Immature natural killer cell (primary cell): ENCODE measurements at regions not wholly inside any gene's neighbourhood (a gene's known extent, or its start where the extent isn't known, plus 50 kb on each side); places are given as distances from the start of the nearest gene placed in this dataset.

Experiments
- DNase-seq, 3 donors: peaks; one replicate each; pipeline ENCODE4 v3.0.0; 2022; ENCODE audit warnings: mixed read lengths in 1 of 3
- H3K27ac Mint-ChIP-seq, 6 donors: one replicate each; pipeline ENCODE4 v1.8.0; 2020; ENCODE audit warnings: mixed read lengths in 6 of 6, mild to moderate bottlenecking in 5 of 6, inconsistent platforms in 4 of 6, moderate library complexity in 3 of 6
- H3K27me3 Mint-ChIP-seq, 3 donors: one replicate each; pipeline ENCODE4 v1.8.0; 2020 to 2021; ENCODE audit warnings: low read depth in 3 of 3, mild to moderate bottlenecking in 3 of 3, mixed read lengths in 3 of 3, moderate library complexity in 3 of 3, inconsistent platforms in 1 of 3
- H3K36me3 Mint-ChIP-seq, 3 donors: one replicate each; pipeline ENCODE4 v1.8.0; 2020; ENCODE audit warnings: mixed read lengths in 3 of 3, inconsistent platforms in 2 of 3, mild to moderate bottlenecking in 2 of 3
- H3K4me1 Mint-ChIP-seq, 2 donors: one replicate each; pipeline ENCODE4 v1.8.0; 2020; ENCODE audit warnings: inconsistent platforms in 2 of 2, mild to moderate bottlenecking in 2 of 2, mixed read lengths in 2 of 2, moderate library complexity in 1 of 2
- H3K4me3 Mint-ChIP-seq, 5 donors: one replicate each; pipeline ENCODE4 v1.8.0; 2020; ENCODE audit warnings: mild to moderate bottlenecking in 5 of 5, mixed read lengths in 5 of 5, inconsistent platforms in 3 of 5, moderate library complexity in 3 of 5
- H3K9me3 Mint-ChIP-seq, 6 donors: one replicate each; pipeline ENCODE4 v1.8.0; 2020; ENCODE audit warnings: mild to moderate bottlenecking in 6 of 6, mixed read lengths in 6 of 6, inconsistent platforms in 4 of 6, moderate library complexity in 3 of 6

DNA sequence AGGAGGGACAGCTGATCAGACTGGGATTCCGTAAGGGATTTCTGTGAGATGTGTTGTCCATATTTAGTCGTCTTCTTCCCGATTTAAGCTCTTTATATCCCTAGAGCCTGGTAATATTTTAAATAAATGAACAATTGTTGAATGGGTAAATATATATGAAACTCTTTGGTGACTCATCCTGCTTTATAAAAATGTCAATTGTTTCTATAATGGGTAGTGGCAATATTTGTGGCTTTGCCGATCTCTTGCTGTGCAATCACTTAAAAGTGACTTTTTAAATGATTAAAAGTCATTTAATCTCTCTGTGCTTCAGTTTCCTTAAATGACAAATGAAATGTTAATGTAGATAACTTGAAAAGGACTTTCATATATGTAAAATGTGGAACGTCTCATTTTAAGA lies 339.2 kb downstream of the RNF144A start:
- H3K27me3 Mint-ChIP-seq: peaks cover 0 to 4% (median 1%) of the 10 kb centered on the region in 3 donors
- no peaks in the 10 kb centered on the region for H3K4me1 Mint-ChIP-seq
- no peak for DNase-seq
- no peak overlapping the region for H3K4me3 Mint-ChIP-seq
- H3K27ac Mint-ChIP-seq: no peak overlapping the region
- H3K36me3 Mint-ChIP-seq: no peaks in the 10 kb centered on the region
- H3K9me3 Mint-ChIP-seq: no peaks in the 10 kb centered on the region

DNA sequence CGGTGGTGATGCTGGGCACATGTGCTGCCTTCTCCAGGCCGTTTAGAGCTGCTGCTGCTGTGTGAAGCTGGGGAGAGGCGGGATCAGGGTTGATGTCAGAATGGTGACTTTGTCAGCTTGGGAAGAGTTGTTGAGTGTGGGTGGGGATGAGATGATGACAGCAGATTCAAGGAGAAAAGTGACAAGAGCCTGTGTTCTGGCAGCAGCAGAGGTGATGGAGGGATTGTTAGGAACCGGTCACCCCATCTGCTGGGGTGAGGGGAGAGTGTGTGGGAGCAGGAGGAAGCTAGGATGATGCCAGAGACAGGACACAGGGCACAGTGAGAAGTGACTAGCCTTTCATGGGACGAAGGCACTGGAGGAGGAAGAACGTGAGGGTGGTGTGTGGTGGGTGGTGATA lies 345.5 kb downstream of the RNF144A start:
- Mint-ChIP-seq H3K36me3 (no peaks in the 10 kb centered on the region), H3K4me3 (no peak overlapping the region), H3K27ac (no peak overlapping the region), H3K27me3 (peaks cover 1 to 10% (median 3%) of the 10 kb centered on the region in 3 donors), H3K4me1 (no peaks in the 10 kb centered on the region), H3K9me3 (no peaks in the 10 kb centered on the region)
- DNase-seq: no peak

DNA sequence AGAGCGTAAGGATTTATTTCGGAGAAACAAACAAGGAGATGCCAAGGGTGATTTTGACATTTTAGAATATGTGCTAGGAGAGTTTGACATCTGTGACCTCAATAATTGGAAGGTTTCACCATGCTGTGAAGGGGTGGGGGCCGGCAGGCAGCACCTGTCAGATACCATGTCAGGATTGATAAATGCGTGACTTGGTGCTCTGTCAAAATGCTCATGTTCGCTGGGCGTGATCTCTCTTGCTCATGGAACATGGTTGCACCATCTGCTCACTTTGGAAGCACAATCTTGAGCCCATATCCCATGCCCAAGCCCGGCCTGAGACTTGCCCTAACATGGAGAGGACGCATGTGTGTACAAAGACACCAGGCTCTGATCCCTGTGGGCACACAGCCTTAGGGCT lies 347.6 kb downstream of the RNF144A start:
- DNase-seq: no peak
- Mint-ChIP-seq H3K4me3 (no peak overlapping the region), H3K36me3 (no peaks in the 10 kb centered on the region), H3K27ac (no peak overlapping the region), H3K27me3 (peaks cover 1 to 10% (median 3%) of the 10 kb centered on the region in 3 donors), H3K9me3 (no peaks in the 10 kb centered on the region), H3K4me1 (no peaks in the 10 kb centered on the region)

GRCh38 chr2:7265286-7265685 lies 348.1 kb downstream of the RNF144A start:
- H3K4me3 Mint-ChIP-seq: no peak overlapping the region
- peaks cover 1 to 6% (median 3%) of the 10 kb centered on the region in 3 donors for H3K27me3 Mint-ChIP-seq
- H3K9me3 Mint-ChIP-seq: no peaks in the 10 kb centered on the region
- no peaks in the 10 kb centered on the region for H3K36me3 Mint-ChIP-seq
- no peak overlapping the region for H3K27ac Mint-ChIP-seq
- H3K4me1 Mint-ChIP-seq: no peaks in the 10 kb centered on the region
- DNase-seq: no peak

- no peaks in the 10 kb centered on the region for H3K36me3 Mint-ChIP-seq
- DNase-seq: no peak
- H3K27me3 Mint-ChIP-seq: peaks cover 2 to 4% (median 4%) of the 10 kb centered on the region in 3 donors
- peaks cover 0 to 1% (median 0%) of the 10 kb centered on the region in 6 donors for H3K9me3 Mint-ChIP-seq
- H3K4me1 Mint-ChIP-seq: no peaks in the 10 kb centered on the region
- no peak overlapping the region for H3K27ac Mint-ChIP-seq
- no peak overlapping the region for H3K4me3 Mint-ChIP-seq
Observed at GRCh38 chr2:7269106-7269643, 352.0 kb downstream of the RNF144A start.

- Mint-ChIP-seq H3K36me3 (no peaks in the 10 kb centered on the region), H3K4me3 (no peak overlapping the region), H3K27me3 (peaks cover 2 to 7% (median 4%) of the 10 kb centered on the region in 3 donors), H3K4me1 (no peaks in the 10 kb centered on the region), H3K9me3 (peaks cover 0 to 1% (median 0%) of the 10 kb centered on the region in 6 donors), H3K27ac (no peak overlapping the region)
- DNase-seq: no peak
Observed at GRCh38 chr2:7270011-7270431, 352.8 kb downstream of the RNF144A start.

- no peaks in the 10 kb centered on the region for H3K4me1 Mint-ChIP-seq
- no peak overlapping the region for H3K27ac Mint-ChIP-seq
- H3K9me3 Mint-ChIP-seq: peaks cover 0 to 1% (median 0%) of the 10 kb centered on the region in 6 donors
- H3K36me3 Mint-ChIP-seq: no peaks in the 10 kb centered on the region
- no peak overlapping the region for H3K4me3 Mint-ChIP-seq
- H3K27me3 Mint-ChIP-seq: peaks cover 2 to 9% (median 6%) of the 10 kb centered on the region in 3 donors
- DNase-seq: no peak
Observed at GRCh38 chr2:7272210-7272609, 355.0 kb downstream of the RNF144A start.

DNA sequence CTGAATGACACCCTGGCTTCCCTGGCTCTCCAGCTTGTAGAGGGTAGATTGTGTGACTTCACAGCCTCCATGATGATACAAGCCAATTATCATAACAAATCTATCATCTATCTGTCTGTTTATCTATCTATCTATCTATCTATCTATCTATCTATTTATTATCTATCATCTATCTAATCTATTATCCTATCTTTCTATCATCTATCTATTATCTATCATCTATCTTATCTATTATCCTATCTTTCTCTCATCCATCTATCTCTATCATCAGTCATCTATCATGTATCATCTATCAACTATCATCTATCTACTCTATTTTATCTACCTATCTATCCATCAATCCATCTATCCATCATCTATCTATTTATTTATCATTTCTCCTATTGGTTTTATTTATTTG lies 361.8 kb downstream of the RNF144A start:
- Mint-ChIP-seq H3K36me3 (peaks cover 0 to 4% (median 0%) of the 10 kb centered on the region in 3 donors), H3K27ac (no peak overlapping the region), H3K4me1 (no peaks in the 10 kb centered on the region), H3K9me3 (no peaks in the 10 kb centered on the region), H3K4me3 (no peak overlapping the region), H3K27me3 (peaks cover under 1 to 13% (median 3%) of the 10 kb centered on the region in 3 donors)
- DNase-seq: no peak

DNA sequence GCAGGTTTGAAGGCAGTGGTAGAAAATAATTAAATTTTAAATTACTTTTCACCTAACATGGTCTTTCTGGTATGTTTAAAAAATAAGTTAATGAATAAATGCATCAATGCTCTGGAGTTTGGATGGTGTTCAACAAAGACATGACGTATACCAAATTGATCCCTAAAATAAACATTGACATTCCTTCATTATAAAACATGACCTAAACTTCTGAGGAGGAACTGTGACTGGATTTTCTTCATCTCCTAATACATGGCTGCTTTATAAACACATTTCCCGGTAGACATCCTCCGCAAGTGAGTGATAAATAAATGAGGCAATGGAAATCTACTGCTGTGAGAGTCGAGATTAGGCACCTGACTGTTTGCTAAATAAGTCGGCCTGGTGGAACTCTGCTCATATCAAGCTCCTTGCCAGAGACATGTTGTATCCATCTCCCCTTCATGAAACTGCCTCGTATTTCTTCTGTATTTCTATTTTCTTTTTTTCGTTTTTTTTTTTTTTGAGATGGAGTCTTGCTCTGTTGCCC lies 362.3 kb downstream of the RNF144A start:
- H3K27ac Mint-ChIP-seq: no peak overlapping the region
- DNase-seq: no peak
- H3K4me1 Mint-ChIP-seq: no peaks in the 10 kb centered on the region
- H3K27me3 Mint-ChIP-seq: peaks cover 0 to 10% (median 2%) of the 10 kb centered on the region in 3 donors
- no peaks in the 10 kb centered on the region for H3K9me3 Mint-ChIP-seq
- peaks cover 0 to 4% (median 0%) of the 10 kb centered on the region in 3 donors for H3K36me3 Mint-ChIP-seq
- no peak overlapping the region for H3K4me3 Mint-ChIP-seq

GRCh38 chr2:7280790-7281189 lies 363.6 kb downstream of the RNF144A start:
- Mint-ChIP-seq H3K27me3 (peaks cover 0 to 6% (median 0%) of the 10 kb centered on the region in 3 donors), H3K4me3 (no peak overlapping the region), H3K36me3 (peaks cover 0 to 4% (median 0%) of the 10 kb centered on the region in 3 donors), H3K27ac (no peak overlapping the region), H3K9me3 (no peaks in the 10 kb centered on the region), H3K4me1 (no peaks in the 10 kb centered on the region)
- no peak for DNase-seq

- Mint-ChIP-seq H3K27me3 (peaks cover 0 to 6% (median 0%) of the 10 kb centered on the region in 3 donors), H3K4me1 (no peaks in the 10 kb centered on the region), H3K36me3 (peaks cover 0 to 4% (median 0%) of the 10 kb centered on the region in 3 donors), H3K27ac (no peak overlapping the region), H3K9me3 (no peaks in the 10 kb centered on the region), H3K4me3 (no peak overlapping the region)
- no peak for DNase-seq
Observed at GRCh38 chr2:7281231-7282201, 364.3 kb downstream of the RNF144A start.

- Mint-ChIP-seq H3K27ac (no peak overlapping the region), H3K9me3 (no peaks in the 10 kb centered on the region), H3K27me3 (peaks cover 0 to 8% (median 0%) of the 10 kb centered on the region in 3 donors), H3K4me3 (no peak overlapping the region), H3K4me1 (no peaks in the 10 kb centered on the region), H3K36me3 (no peaks in the 10 kb centered on the region)
- DNase-seq: no peak
Observed at GRCh38 chr2:7286120-7286519, 368.9 kb downstream of the RNF144A start.

- H3K9me3 Mint-ChIP-seq: no peaks in the 10 kb centered on the region
- no peak overlapping the region for H3K27ac Mint-ChIP-seq
- H3K27me3 Mint-ChIP-seq: peaks cover 0 to 10% (median 1%) of the 10 kb centered on the region in 3 donors
- H3K4me1 Mint-ChIP-seq: no peaks in the 10 kb centered on the region
- H3K36me3 Mint-ChIP-seq: no peaks in the 10 kb centered on the region
- no peak overlapping the region for H3K4me3 Mint-ChIP-seq
- DNase-seq: no peak
Observed at GRCh38 chr2:7288484-7288883, 371.3 kb downstream of the RNF144A start.

DNA sequence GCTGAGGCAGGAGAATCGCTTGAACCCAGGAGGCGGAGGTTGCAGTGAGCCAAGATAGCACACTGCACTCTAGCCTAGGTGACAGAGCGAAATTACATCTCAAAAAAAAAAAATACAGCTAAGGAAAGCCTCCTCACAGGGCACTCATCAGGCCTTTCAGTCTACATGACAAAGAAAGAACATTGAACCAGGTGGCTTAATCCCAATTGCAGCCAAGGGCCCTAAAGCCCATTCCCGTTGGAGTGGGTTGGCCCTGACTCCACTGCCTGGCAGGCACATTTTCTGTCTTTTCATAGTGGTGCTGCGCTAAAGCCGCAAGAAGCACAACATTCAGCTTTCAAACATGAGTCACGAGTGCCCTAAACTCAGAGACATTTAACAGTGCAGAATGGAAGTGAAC lies 372.5 kb downstream of the RNF144A start:
- no peak overlapping the region for H3K27ac Mint-ChIP-seq
- H3K9me3 Mint-ChIP-seq: no peaks in the 10 kb centered on the region
- no peak overlapping the region for H3K4me3 Mint-ChIP-seq
- no peak for DNase-seq
- H3K27me3 Mint-ChIP-seq: peaks cover 0 to 9% (median 1%) of the 10 kb centered on the region in 3 donors
- no peaks in the 10 kb centered on the region for H3K4me1 Mint-ChIP-seq
- H3K36me3 Mint-ChIP-seq: no peaks in the 10 kb centered on the region
